ENCODE measurements at regions not wholly inside any gene's neighbourhood (a gene's known extent, or its start where the extent isn't known, plus 50 kb on each side); places are given as distances from the start of the nearest gene placed in this dataset.

DNA sequence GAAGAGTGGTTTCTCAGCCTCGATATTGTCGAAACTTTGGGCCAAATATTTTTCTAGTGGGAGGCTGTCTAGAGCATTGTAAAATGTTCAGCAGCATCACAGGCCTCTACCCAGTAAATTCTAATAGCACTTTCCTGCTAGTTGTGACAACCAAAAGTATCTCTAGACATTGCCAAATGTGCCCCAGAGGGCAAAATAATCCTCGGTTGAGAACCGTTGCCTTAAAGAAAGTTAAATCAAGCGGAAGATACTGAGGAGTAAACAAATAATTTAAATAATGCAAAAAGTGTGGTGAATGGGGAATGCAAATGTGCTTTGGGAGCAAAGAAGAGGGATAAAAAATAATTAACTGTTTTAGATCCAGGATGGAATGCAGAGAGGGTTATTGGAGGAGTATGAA lies 106.4 kb upstream of the ASCC3 start:
- TF ChIP-seq, protein P1, sequence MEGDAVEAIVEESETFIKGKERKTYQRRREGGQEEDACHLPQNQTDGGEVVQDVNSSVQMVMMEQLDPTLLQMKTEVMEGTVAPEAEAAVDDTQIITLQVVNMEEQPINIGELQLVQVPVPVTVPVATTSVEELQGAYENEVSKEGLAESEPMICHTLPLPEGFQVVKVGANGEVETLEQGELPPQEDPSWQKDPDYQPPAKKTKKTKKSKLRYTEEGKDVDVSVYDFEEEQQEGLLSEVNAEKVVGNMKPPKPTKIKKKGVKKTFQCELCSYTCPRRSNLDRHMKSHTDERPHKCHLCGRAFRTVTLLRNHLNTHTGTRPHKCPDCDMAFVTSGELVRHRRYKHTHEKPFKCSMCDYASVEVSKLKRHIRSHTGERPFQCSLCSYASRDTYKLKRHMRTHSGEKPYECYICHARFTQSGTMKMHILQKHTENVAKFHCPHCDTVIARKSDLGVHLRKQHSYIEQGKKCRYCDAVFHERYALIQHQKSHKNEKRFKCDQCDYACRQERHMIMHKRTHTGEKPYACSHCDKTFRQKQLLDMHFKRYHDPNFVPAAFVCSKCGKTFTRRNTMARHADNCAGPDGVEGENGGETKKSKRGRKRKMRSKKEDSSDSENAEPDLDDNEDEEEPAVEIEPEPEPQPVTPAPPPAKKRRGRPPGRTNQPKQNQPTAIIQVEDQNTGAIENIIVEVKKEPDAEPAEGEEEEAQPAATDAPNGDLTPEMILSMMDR (IDR thresholded peaks at IDR 0.05), result no peak
- TF ChIP-seq POLR2A (IDR thresholded peaks at IDR 0.05), result no peak
